ENCODE measurements at regions not wholly inside any gene's neighbourhood (a gene's known extent, or its start where the extent isn't known, plus 50 kb on each side); places are given as distances from the start of the nearest gene placed in this dataset.

DNA sequence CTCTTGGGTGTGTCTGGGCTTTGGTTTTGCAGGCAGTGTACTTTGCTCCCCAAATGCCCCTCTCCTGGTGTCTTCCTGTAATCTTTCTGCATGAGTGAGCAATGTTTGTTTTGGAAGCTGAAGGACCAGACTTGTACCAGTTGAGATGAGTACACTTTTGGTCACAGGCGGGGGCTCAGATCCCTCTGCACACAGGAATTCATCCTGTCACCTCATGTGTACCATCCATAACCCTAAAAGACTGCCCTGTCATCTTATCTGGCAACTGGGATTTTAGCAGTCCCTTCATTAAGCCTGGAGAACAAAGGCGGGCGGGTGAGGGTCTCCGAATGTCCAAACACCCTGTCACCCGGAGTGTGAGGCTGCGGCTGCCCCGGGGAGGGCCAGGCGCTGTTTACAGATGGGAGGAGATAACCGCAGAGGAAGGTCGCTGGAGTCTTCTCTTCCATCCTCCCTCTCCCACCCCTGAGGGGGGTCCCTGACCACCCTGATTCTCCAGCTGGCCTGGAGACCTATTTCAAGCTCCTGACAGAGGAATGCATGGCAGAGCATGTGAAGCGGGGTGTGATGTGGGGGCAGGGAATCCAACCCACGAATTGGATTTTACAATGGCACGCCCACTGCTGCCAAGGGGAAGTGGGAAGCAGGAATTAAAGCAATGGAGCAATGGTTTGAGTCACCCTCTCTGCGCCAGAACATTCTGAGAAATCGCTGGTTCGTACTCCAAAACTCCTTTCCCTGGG lies 158.2 kb upstream of the MYCN start:
- no peak for DNase-seq

DNA sequence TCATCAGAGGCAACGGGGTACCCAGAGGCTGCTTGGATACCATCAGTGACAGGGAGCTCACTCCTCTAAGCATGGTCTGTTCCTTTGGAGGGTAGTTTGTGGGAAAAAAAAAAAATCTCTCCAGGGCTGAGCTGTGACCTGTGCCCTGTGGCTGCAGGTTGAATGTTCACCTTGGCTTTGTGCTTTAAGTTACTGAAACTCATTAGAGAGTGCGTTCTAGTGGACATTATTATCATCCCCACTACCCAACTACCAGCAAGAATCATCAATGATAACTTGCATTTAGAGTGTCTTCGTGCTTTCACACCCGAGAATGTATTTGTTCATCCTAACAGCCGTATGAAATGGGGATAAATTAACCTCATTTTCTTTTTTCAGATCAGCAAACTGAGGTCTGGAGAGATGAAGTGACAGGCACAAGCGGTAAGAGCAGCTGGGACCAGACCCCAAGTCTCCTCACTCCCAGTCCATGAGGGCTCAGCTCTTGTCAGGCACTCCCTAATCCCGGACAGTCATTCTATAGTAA lies 157.5 kb upstream of the MYCN start:
- DNase-seq, result no peak

DNA sequence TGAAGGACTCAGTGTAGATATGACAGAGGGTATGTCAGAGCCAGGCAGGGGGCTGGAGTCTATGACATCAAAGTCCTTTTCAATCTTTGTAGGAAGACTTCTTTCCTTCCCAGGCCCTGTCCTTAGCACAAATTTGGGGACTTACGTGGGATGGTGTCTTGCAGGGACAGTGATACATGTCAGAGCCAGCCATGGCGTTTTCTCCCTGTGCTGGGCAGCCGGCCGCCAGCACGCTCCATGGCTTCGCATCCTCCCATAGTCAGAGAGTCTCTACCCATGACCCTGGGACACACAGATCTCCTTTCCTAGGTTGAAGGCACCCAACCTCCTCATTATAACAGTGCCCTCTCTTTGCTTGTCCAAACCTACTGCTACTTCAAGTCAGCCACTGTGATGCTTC lies 156.9 kb upstream of the MYCN start:
- DNase-seq, result no peak

DNA sequence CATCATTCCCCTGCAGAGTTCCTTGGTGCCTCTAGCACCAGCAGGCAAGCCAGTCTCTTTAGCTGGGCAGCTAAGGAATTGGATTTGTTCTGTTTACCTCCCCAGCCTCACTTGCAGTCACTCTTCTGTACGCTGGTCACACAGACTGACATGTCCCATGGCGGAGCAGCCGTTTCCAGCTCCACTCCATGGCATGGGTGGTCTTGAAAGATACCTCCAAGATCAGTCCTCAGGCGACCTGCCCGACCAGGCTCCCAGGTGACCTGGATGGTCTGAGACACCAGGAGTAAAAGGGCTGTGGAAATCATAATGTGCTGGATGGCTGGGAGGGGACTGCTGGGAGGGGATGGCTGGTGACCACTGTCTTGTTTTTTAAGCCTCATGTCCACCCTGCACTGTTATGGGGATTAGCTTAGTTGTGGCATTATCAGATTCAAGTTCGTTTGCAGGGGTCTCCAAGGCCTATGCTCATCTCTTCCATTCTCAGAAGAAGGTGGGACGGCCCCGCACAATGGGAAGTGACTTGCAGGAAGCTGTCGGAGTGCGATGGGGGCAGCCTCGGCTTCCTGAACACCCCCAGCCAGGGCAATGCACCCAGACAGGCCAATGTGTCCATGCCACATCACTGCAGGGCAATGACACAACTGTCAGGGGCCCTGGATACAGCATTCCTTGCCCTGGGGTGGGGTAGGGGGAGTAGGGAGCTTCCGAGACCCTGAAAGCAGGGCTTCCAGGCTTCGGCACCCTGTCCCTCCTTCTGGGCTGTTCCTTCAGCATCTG lies 156.1 kb upstream of the MYCN start:
- no peak for DNase-seq

DNA sequence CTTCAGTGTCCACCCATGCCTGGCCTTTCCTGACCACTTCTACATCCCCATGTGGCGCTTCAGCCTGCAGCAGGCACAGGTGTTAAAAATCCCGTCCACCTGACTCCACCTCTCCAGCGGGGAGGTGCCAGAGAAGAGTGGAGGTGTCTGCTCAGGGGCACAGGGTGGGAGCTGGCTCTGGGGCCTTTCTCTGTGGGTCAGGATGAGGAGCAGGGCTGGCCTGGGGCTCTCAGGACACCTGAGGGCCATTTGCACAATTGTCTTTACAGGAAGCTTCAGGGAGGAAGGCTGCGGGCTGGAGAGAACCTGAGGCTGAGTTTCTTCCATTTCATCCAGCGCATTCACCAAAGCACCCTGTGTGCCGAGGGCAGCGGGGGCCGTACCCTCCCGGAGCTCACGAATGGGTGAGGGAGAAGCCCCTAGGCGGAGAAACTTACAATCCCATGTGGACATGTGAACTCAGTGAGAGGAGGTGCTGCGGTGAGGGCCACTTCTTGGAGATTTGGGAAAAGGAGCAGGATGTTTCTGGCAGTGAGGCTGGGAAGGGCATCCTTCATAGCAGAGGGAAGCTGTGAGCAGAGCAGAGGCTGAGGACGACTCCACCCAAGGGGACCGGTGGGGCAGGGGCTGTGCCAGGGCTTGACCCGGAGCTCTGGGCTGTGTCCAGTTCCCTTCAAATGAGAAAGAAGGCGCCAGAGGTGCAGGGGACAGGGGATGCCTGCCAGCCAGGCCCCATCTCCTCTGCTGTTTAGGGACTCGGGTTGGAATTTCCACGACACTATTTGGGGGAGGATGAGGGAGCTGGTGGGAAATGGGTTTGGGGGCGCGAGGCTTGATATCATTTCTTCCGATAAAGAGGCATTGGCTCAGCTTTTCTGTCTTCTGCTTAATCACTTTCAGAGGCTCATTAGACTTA lies 155.2 kb upstream of the MYCN start:
- DNase-seq, result no peak

DNA sequence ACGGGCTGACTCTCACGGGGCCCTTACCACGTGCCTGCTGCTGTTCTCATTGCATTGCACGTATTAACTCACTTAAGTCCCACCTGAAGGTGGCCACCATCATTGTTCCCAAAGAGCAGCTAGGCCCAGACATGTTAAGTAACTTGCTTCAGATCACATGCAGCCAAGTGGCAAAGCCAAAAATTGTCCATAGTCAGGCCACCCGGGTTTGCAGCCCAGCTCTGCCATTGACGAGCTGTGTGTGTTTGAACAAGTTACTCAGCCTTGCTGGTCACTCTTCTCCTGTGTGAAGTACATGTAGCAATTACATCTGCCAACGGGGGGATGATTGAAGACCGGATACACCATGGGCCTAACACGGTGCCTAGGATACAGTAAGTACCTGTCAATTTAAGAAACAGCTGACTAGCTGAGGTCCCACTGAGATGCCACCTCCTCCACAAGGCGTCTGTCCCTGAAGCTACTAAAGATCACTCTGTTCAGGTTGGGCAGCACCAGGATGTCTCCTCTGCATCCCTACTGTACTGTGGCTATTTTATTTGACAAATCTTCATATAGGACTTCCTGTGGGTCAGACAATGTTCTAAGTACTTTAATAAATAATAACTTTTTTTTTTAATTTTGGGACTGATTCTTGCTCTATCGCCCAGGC lies 154.2 kb upstream of the MYCN start:
- no peak for DNase-seq

DNA sequence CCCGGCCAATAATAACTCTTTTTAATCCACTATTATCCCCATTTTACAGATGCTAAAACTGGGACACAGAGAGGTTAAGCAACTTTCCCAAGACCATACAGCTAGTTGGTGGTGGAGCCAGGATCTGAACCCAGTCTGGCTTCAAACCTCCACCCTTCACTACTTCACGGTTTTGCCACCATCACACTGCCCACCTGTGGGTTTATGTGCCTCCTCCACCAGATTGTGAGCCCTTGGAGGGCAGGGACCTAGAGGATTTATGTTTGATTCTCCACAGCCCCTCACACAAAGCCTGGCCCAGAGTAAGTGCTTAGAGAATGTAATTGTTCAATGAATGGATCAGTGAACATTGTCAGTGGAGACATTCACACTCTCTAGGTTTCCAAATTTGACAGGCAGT lies 153.4 kb upstream of the MYCN start:
- no peak for DNase-seq

DNA sequence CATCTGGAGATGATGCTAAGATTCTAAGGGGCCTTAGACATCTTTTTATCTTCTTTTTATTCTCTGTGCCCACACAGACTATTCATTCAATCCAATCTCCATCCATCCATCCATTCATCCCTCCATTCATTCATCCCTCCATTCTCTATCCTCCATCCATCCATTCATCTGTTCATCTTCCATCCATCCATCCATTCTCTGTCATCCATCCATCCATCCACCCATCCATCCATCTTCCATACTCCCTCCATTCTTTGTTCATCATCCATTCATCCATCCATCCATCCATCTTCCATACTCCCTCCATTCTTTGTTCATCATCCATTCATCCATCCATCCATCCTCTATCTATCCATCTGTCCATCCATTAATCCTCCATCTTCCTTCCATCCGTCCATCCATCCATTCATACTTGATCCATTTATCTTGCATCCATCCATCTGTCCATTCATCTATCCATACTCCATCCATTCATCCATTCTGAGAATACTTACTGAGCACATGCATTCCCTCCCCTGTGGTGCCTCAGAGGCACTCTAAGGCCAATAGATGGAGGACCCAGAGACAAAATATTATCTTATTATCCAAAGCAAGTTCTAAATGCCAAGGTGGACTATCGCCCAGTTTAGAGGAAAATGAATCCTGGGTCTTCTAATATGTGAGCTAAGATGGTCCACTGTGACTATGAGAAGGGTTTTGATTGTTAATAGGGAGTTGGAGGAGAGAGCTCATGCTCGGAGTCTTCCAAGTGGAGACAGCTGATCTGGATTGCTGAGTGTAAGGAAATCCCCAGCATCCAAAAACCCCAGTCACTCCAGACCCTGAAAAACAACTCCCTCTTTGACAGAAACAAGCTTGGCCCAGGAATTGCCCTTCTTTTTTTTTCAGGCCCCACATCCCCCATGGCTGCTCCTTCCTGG lies 152.6 kb upstream of the MYCN start:
- DNase-seq, result no peak

DNA sequence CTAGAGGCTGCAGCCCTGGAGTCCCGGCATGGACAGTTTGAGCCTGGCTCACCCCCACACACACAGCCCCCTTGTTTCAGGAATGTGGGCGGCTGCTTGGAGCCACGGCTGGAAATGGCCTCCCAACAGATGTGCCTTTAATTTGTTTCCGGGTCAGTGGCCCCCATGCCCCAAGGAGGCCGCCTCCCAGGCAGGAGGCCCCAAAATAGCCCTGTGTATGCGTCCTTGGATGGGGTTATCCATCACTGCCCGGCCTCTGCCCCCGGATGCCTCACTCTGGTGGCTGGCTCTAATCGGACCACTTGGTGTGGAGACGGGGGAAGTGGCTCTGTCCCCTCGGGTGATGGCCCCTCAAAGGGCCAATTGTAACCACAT lies 151.9 kb upstream of the MYCN start:
- no peak for DNase-seq

DNA sequence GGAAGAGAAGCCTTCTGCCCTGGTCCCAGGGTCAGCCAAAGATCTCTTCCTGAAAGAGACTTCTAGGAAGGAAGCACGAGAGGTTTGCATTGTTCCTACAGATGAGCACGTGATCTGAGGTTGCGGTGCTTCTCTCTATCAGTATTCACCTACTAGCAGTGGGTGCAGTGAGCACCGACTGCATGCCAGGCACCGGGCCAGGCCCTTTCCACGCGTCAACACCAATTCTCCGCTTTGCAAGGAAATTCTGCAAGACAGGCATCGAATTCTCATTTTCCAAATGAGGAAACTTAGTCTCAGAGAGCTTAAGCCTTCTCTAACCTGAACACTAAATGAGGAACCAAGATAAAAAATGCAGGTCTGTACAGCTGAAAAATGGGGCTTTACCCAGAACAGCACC lies 151.5 kb upstream of the MYCN start:
- DNase-seq, result no peak

DNA sequence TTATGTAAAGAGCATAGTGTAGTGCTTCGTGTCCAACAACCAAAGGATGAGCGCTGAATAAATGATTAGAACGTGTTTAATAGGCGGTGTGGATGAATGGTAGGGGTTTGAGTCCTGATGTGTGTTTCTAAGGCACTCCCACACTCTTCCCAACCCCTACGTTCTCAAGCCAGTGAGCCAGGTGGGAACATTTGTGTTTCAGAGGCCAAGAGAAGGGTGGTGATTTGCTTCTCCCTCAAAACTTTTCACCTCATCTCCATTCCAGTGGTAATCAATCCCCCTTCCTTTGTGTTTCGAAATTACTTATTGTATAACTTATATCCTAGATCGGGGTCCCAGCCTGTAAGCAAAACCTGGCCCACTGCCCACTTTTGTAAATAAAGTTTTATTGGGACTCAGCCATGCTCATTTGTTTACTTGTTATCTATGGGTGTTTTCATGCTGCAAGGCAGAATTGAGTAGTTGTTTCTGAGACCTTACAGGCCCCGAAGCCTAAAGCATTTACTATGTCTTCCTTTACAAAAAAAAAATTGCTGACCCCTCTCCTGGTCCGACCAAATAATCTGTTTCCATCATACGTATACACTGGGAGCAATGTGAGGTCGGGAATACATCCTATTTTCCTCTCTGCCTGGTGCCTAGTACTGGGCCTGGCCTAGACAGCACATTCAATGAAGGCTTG lies 150.8 kb upstream of the MYCN start:
- DNase-seq, result no peak

DNA sequence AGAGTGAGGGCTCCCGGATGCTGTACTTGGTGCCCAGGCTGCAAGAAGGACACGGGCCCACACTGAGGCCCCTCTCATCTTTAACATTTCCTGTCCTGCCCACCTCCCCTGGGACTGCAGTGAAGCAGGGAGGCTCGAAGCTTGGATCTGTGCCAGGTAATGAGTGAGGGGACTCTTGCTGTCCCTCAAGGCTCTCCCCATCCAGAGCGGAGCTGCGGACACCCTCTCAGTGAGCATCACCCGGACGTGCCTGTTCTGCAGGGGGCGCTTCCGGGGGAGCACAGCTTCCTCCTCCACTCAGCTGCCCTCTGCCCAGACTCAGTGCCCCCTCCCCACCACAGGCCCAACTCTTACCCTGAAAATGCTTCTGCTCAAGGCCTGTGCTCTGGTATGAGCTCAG lies 150.0 kb upstream of the MYCN start:
- DNase-seq, result no peak

DNA sequence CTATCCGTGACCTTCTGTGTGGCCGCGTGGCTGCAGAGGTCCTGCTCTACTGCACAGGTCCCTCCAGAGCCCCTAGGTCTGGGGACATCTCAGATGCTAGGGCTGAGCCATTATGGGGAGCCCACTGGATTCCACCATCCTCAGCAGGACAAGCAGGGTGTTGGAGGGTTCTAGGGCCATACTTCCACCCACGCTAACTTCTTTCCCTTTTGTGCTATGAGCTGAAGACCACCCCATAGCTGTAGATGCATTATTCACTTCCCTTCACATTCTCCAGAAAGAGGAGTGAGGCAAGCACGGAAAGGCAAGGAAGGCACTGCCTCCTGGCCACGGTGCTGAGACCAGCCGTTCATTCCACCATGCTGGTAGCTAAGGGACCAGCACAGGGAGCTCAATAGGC lies 149.5 kb upstream of the MYCN start:
- DNase-seq, result no peak

DNA sequence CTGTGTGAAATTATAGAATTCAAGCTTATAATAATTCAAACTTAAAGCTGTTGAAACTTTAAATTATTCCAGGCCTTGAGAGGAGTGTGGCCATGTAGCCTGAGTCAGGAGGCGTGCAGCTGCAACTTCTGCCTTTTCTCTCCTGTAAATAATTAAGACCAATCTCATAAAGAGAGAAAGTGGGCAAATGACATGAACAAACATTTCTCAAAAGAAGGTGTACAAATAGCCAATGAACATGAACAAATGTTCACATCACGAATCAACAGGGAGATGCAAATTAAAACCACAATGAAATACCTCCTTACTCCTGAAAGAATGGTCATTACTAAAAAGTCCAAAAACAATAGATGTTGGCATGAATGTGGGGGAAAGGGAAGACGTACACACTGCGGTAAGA lies 149.1 kb upstream of the MYCN start:
- DNase-seq, result no peak

DNA sequence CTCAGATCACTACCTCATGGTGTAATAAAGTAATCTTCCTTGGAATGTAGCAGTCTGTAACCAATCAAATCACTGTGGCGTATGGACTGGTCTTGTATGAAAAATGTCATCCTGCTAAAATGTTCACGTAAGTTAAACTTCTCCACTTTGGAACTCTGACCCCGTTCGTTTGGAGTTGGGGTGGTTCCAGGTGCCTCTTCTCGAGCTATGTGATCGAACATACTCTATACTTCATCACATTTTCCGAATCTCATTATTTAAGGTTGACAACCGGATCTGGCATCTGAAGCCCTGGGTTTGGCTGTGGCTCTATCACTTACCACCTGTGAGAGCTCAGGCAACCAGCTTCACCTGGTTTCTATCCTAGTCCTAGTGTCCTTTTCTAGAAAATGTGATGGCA lies 148.0 kb upstream of the MYCN start:
- no peak for DNase-seq

DNA sequence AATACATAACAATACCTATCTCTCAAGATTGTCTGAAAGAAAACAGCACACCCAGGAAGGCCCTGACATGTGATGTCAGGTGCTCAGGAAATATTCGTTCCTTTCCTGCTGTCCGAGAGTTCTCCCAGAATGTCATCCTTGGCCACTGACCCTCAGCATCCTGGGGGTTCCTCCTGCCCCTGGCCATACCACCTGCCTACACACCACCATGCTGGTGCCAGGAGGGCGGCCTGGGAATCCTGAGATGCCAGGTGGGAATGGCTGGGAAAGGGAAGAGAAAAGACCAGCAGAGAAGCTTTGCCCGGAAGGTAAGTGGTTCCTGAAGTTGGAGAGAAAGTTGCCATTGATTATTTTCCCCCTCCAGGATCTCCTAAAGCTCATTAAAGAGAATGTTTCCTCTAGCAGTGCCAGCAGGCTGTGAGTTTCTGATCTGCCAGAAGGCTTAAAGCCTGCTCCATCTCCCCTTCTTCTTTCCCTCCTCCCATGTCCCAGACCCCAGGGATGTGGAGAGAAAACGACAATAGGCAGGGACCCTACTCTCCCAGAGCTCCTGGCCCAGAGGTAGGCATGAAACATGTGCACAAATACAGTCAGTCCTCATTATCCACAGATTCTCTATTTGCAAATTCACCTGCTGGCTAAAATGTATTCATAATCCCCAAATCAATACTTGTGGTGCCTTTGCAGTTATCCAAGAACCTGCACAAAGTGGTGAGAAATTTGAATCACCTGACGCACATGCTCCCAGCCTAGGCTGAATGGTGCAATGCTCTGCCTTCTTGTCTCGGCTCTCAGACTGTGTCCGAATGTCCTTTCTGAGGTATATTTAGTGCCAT lies 147.1 kb upstream of the MYCN start:
- no peak for DNase-seq

DNA sequence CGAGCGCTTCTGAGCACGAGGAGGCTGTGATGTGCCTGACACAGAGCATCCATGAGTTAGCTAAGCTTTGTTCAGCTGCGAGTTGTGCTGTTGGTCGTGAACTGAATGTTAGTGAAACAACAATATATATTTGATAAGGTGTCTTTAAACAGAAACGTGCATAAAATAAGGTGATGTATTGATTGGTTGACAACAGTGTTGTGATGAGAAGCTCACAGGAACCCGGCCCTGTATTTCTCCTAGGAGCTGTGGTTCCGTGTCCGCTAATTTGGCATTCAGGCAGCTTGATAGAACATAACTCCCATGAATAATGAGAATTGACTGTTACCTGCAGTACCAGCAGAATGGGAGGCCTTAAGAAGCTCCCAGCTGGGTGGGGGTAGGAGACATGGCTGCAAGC lies 146.4 kb upstream of the MYCN start:
- no peak for DNase-seq

DNA sequence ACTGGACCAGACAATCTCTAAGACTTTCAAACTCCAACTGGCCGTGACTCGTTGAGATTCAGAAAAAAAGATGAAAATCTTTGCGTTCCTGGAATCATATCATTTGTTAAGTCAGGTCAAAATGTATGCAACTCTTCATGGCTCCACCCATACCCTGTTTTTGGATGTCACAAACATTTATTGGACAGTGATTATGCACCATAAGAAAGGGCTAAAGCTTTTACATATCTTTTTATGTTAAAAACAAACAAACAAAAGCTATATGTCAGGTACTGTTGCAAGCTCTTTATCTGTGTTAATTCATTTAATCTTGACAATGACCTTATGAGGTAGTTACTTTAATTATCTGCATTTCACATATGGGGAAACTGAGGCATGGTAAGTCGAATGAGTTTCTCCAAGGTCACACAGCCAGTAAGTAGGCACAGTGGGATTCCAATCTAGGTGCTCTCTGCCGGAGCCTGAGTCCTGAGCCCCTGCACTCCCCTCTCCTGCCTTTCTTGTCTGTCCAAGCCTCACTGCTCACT lies 145.7 kb upstream of the MYCN start:
- DNase-seq, result no peak

DNA sequence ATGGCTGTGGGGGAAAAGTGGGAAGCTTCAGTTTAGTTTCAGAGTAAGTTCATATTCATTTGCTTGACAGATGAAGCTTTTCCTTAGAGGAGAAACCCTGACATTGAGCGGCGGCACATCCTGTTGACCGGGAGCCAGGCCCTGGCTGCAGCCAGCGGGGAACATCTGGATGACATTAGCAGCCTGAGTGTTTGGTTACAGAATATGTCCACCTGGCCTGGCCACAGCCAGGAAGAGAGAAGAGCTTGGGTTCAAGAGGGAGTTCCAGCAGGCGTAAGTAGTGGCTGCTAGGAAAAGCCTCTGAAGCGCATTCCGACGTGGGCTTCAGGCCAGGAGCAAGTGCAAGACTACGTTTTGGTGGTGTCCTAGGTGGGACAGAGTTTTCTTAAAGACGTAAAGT lies 144.9 kb upstream of the MYCN start:
- DNase-seq, result no peak
